ENCODE measurements at regions not wholly inside any gene's neighbourhood (a gene's known extent, or its start where the extent isn't known, plus 50 kb on each side); places are given as distances from the start of the nearest gene placed in this dataset.
A peak's percentile ranks its signal among the peaks of the same experiment; 100 is the strongest.

DNA sequence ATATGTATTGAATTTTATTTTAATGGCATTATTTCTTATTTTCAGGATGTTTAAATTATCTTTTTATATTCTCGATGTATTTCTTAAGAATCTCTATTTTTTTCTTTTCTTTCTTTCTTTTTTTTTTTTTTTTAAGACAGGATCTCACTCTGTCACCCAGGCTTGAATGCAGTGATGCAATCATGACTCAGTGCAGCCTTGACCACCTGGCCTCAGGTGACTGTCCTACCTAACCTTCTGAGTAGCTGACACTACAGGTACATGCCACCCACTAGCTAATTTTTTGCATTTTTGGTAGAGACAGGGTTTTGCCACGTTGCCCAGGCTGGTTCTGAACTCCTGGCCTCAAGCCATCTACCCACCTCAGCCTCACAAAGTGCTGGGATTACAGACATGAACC, 143.8 kb upstream of the LAMA2 start:
- H3K27ac ChIP-seq = no peak overlapping the region
- no peak for TF ChIP-seq ZFX (IDR thresholded peaks at IDR 0.05)
- TF ChIP-seq, protein P1, sequence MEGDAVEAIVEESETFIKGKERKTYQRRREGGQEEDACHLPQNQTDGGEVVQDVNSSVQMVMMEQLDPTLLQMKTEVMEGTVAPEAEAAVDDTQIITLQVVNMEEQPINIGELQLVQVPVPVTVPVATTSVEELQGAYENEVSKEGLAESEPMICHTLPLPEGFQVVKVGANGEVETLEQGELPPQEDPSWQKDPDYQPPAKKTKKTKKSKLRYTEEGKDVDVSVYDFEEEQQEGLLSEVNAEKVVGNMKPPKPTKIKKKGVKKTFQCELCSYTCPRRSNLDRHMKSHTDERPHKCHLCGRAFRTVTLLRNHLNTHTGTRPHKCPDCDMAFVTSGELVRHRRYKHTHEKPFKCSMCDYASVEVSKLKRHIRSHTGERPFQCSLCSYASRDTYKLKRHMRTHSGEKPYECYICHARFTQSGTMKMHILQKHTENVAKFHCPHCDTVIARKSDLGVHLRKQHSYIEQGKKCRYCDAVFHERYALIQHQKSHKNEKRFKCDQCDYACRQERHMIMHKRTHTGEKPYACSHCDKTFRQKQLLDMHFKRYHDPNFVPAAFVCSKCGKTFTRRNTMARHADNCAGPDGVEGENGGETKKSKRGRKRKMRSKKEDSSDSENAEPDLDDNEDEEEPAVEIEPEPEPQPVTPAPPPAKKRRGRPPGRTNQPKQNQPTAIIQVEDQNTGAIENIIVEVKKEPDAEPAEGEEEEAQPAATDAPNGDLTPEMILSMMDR (conservative IDR thresholded peaks at IDR 0.05) = no peak

DNA sequence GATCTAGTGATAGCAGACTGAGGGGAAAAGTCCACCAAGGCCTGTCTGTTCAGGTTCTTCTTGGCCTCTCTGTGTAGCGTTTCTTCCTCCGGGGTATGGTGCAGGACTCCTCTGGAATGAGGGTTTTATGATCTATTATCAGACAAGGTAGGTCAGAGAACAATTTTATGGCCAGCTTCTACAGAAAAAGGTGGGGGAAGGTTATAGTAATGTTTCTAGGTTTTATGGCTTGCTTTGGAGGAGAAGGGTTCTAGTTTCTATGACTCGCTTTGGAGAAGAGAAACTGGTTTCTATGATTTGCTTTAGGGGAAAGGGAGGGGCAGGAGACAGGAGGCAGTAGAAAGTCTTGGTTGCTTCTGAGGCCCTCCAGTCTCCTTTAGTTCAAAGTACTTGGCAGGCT, 144.8 kb upstream of the LAMA2 start:
- TF ChIP-seq, protein P1 (conservative IDR thresholded peaks at IDR 0.05) = no peak
- no peak for TF ChIP-seq ZFX (IDR thresholded peaks at IDR 0.05)

DNA sequence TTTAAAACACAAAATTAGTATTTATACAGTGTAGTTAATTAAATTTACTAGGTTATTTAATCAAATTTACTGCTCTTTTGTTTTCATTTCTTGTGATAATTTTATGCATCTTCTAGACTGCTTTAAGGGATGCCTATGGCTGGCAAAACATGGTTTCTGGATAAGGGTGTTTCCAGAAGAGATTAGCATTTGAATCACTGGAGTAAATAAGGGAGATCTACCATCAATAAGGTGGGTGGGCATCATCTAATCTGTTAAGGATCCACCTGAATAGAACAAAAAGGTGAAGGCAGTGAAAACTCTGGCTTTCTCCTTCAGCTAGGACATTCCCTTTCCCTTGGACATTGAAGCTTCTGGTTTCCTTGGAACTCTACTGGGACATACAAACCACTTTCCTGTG, 146.2 kb upstream of the LAMA2 start:
- no peak overlapping the region for H3K27ac ChIP-seq
- TF ChIP-seq, protein P1 (conservative IDR thresholded peaks at IDR 0.05) = no peak
- TF ChIP-seq ZFX (IDR thresholded peaks at IDR 0.05) = no peak

More for the DNA sequence above, 144.8 kb upstream of the LAMA2 start:
- no peak overlapping the region for H3K27ac ChIP-seq

DNA sequence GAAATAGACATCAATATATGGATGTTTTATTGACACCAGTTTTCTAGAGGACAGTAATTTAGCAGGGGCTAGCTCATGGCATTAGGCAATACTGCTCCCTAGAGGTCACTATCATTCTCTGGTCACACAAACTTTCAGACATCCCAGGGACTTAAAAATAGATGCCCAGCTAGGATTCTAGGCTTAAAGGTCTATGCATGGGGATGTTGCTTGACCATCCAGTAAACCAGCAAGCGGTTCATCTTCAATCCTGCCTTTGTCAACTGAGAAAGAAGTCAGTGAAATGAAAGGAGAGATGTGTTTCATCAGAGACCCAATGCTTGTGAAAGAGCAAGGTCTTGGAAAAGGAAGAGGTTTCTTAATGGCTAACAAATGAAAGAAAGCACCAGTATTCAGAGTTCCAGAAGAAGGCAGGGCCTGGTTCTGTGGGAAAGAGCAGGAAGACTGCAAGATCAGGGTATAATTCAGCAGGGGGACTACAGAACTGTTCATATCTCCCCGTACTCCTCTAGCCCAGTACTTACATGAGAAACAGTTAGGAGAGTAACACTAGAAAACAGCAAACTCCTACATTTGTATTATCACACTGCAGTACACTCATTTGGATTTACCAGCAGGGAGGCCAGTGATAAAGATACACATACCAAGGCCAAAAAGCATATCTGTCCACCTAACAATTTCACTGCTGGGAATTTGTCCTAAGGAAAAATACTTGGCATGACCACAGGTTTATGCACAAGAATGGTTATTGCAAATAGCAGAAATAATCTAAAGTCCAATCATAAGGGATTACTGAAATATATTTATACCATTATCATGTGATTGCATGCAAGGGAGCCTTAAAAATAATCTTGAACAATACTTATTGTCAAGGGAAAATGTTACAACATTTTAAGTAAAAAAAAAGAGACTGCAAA, 151.4 kb upstream of the LAMA2 start:
- no peak overlapping the region for H3K27ac ChIP-seq
- TF ChIP-seq, protein P1 (conservative IDR thresholded peaks at IDR 0.05) = peak; percentile 74
- no peak for TF ChIP-seq ZFX (IDR thresholded peaks at IDR 0.05)

DNA sequence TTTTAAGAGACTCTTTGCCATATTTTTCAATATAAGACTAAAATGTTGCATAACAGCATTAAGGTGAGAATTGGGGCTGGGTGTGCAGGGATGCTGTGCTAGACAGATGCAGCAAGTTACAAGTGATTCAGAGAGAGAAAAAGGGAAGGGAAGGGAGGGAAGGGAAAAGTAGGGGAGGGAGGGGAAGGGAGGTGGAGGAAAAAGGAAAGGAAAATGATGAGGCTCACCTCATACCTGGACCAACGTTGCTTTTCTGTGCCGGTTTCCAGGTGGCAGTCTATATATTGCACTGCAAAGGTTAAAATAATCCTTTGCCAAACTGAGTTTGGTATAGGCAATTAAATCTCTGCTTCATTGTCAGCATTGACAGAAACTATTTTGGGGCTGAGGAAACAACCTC, 155.4 kb upstream of the LAMA2 start:
- TF ChIP-seq ZFX (IDR thresholded peaks at IDR 0.05) = no peak
- TF ChIP-seq, protein P1 (conservative IDR thresholded peaks at IDR 0.05) = no peak

DNA sequence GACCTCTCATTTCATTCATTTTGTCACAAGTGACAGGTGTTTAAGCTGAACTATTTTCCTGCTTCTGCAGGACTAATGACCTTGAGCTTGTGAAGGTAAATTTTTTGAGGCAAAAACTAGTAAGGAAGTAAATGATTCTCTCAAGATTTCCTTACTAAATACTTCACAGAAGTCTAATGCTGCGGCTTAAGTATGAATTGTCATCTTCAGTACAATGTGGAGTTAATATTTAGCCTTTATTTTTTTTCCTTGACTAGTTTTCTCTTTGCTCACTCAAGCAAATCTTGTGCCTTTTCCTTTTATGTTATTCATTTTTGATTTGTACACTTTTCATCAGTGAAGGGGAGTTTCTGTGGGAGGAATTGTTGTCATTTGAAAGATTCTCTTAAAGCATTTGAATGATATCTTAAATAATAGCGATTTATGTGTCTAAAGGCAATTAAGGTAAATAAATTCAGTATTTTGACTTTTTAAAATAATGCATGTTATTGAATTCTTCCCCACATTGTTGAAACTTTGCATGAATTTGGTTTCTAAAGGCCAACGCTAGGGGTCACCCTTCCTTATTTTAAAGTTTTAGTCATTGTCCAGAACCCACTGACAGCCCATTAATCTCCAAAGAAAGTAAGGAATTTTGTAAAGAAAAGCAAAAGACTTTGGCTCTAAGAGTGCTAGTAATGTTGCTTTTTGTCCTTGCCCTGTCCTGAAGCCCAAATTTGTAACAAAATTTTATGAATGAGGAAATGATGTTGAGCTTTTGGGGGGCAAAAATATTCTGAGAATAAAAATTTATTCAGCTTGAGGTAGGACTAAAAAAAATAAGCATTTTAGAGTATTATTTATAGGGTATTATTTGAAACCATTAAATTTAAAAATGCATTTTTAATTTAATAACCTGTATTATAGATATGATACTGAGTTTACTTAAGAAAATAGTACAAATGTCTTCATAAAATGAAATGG, 157.4 kb upstream of the LAMA2 start:
- H3K27ac ChIP-seq = no peak overlapping the region
- TF ChIP-seq, protein P1 (conservative IDR thresholded peaks at IDR 0.05) = peak; percentile 79
- no peak for TF ChIP-seq ZFX (IDR thresholded peaks at IDR 0.05)

More for the DNA sequence above, 155.4 kb upstream of the LAMA2 start:
- no peak overlapping the region for H3K27ac ChIP-seq
